ENCODE measurements at regions not wholly inside any gene's neighbourhood (a gene's known extent, or its start where the extent isn't known, plus 50 kb on each side); places are given as distances from the start of the nearest gene placed in this dataset.
"Not testable (repeated sequence)": the region's sequence is repeated elsewhere in the genome, so short reads cannot be mapped to it uniquely, and the experiment has no call there.

GRCh38 chr5:30152431-30152830 lies 1041.1 kb upstream of the CDH6 start:
- Histone ChIP-seq H3K79me1 (ENCODE audit: low read length) (no peaks in the 10 kb centered on the region), H4K91ac (ENCODE audit: low read depth, low read length) (no peak overlapping the region), H3K23ac (ENCODE audit: low read length) (no peak overlapping the region), H3K9ac (ENCODE audit: low read length) (no peak overlapping the region), H2BK5ac (ENCODE audit: low read depth, low read length, poor library complexity) (no peak overlapping the region), H3K18ac (ENCODE audit: low read length) (no peak overlapping the region), H3K14ac (ENCODE audit: low read length) (no peak overlapping the region), H3K4me2 (ENCODE audit: low read length) (no peak overlapping the region), H3K27me3 (ENCODE audit: insufficient read depth, low read length) (no peaks in the 10 kb centered on the region), H2BK120ac (ENCODE audit: insufficient read depth, low read length, poor library complexity) (no peak overlapping the region), H4K8ac (ENCODE audit: low read depth, low read length) (no peak overlapping the region), H2AFZ (ENCODE audit: insufficient read depth, low read length, poor library complexity) (no peak overlapping the region), H3K4me1 (ENCODE audit: control insufficient read depth in 1 of 2, insufficient read depth in 2 of 2, low read length in 2 of 2) (no peaks in the 10 kb centered on the region), H4K12ac (ENCODE audit: low read depth, low read length) (no peak overlapping the region), H3K36me3 (ENCODE audit: control insufficient read depth in 1 of 2, insufficient read depth in 2 of 2, low read length in 2 of 2) (no peaks in the 10 kb centered on the region), H3K79me2 (ENCODE audit: control insufficient read depth, insufficient read depth, low read length, poor library complexity) (no peaks in the 10 kb centered on the region), H3K27ac (ENCODE audit: low read depth, low read length) (no peak overlapping the region), H3K4me3 (ENCODE audit: low read depth, low read length) (no peak overlapping the region), H3K9me3 (ENCODE audit: insufficient read depth, low read depth, low read length) (no peaks in the 10 kb centered on the region), H2BK12ac (ENCODE audit: low read length) (no peak overlapping the region), H3K4ac (ENCODE audit: low read depth, low read length) (no peak overlapping the region), H2AK5ac (ENCODE audit: low read length) (no peak overlapping the region)
- WGBS (ENCODE audit: extremely low coverage, insufficient coverage, insufficient read length) = no CpG with 5 or more reads among the region's 1 CpG
- DNase-seq = no peak

- Histone ChIP-seq H3K9ac (ENCODE audit: low read length) (no peak overlapping the region), H3K23ac (ENCODE audit: low read length) (no peak overlapping the region), H3K4me3 (ENCODE audit: low read depth, low read length) (no peak overlapping the region), H3K27me3 (ENCODE audit: insufficient read depth, low read length) (no peaks in the 10 kb centered on the region), H2BK120ac (ENCODE audit: insufficient read depth, low read length, poor library complexity) (no peak overlapping the region), H3K4me2 (ENCODE audit: low read length) (no peak overlapping the region), H4K8ac (ENCODE audit: low read depth, low read length) (no peak overlapping the region), H3K4ac (ENCODE audit: low read depth, low read length) (no peak overlapping the region), H4K91ac (ENCODE audit: low read depth, low read length) (no peak overlapping the region), H3K79me2 (ENCODE audit: control insufficient read depth, insufficient read depth, low read length, poor library complexity) (no peaks in the 10 kb centered on the region), H3K18ac (ENCODE audit: low read length) (no peak overlapping the region), H3K36me3 (ENCODE audit: control insufficient read depth in 1 of 2, insufficient read depth in 2 of 2, low read length in 2 of 2) (no peaks in the 10 kb centered on the region), H2BK12ac (ENCODE audit: low read length) (no peak overlapping the region), H2AFZ (ENCODE audit: insufficient read depth, low read length, poor library complexity) (no peak overlapping the region), H3K9me3 (ENCODE audit: insufficient read depth, low read depth, low read length) (no peaks in the 10 kb centered on the region), H4K12ac (ENCODE audit: low read depth, low read length) (no peak overlapping the region), H3K79me1 (ENCODE audit: low read length) (no peaks in the 10 kb centered on the region), H2BK5ac (ENCODE audit: low read depth, low read length, poor library complexity) (no peak overlapping the region), H3K14ac (ENCODE audit: low read length) (no peak overlapping the region), H3K27ac (ENCODE audit: low read depth, low read length) (no peak overlapping the region), H2AK5ac (ENCODE audit: low read length) (no peak overlapping the region), H3K4me1 (ENCODE audit: control insufficient read depth in 1 of 2, insufficient read depth in 2 of 2, low read length in 2 of 2) (no peaks in the 10 kb centered on the region)
- DNase-seq = no peak
Observed at GRCh38 chr5:30150231-30150630, 1043.3 kb upstream of the CDH6 start.

GRCh38 chr5:30149526-30149925 lies 1044.0 kb upstream of the CDH6 start:
- Histone ChIP-seq H3K79me1 (ENCODE audit: low read length) (no peaks in the 10 kb centered on the region), H2AK5ac (ENCODE audit: low read length) (no peak overlapping the region), H2BK12ac (ENCODE audit: low read length) (no peak overlapping the region), H3K79me2 (ENCODE audit: control insufficient read depth, insufficient read depth, low read length, poor library complexity) (no peaks in the 10 kb centered on the region), H3K9me3 (ENCODE audit: insufficient read depth, low read depth, low read length) (no peaks in the 10 kb centered on the region), H3K4me2 (ENCODE audit: low read length) (no peak overlapping the region), H4K12ac (ENCODE audit: low read depth, low read length) (no peak overlapping the region), H3K14ac (ENCODE audit: low read length) (no peak overlapping the region), H2BK120ac (ENCODE audit: insufficient read depth, low read length, poor library complexity) (no peak overlapping the region), H3K4me3 (ENCODE audit: low read depth, low read length) (no peak overlapping the region), H3K27me3 (ENCODE audit: insufficient read depth, low read length) (no peaks in the 10 kb centered on the region), H4K91ac (ENCODE audit: low read depth, low read length) (no peak overlapping the region), H3K9ac (ENCODE audit: low read length) (no peak overlapping the region), H2BK5ac (ENCODE audit: low read depth, low read length, poor library complexity) (no peak overlapping the region), H3K4me1 (ENCODE audit: control insufficient read depth in 1 of 2, insufficient read depth in 2 of 2, low read length in 2 of 2) (no peaks in the 10 kb centered on the region), H4K8ac (ENCODE audit: low read depth, low read length) (no peak overlapping the region), H3K36me3 (ENCODE audit: control insufficient read depth in 1 of 2, insufficient read depth in 2 of 2, low read length in 2 of 2) (no peaks in the 10 kb centered on the region), H3K18ac (ENCODE audit: low read length) (no peak overlapping the region), H3K23ac (ENCODE audit: low read length) (no peak overlapping the region), H3K4ac (ENCODE audit: low read depth, low read length) (no peak overlapping the region), H3K27ac (ENCODE audit: low read depth, low read length) (no peak overlapping the region), H2AFZ (ENCODE audit: insufficient read depth, low read length, poor library complexity) (no peak overlapping the region)
- DNase-seq = no peak

GRCh38 chr5:30147976-30148375 lies 1045.5 kb upstream of the CDH6 start:
- no peaks in the 10 kb centered on the region for H3K9me3 ChIP-seq (ENCODE audit: insufficient read depth, low read depth, low read length)
- WGBS (ENCODE audit: extremely low coverage, insufficient coverage, insufficient read length) = no CpG with 5 or more reads among the region's 1 CpG
- H4K12ac ChIP-seq (ENCODE audit: low read depth, low read length) = no peak overlapping the region
- H3K79me1 ChIP-seq (ENCODE audit: low read length) = no peaks in the 10 kb centered on the region
- no peak overlapping the region for H2BK12ac ChIP-seq (ENCODE audit: low read length)
- no peak overlapping the region for H2BK5ac ChIP-seq (ENCODE audit: low read depth, low read length, poor library complexity)
- no peaks in the 10 kb centered on the region for H3K27me3 ChIP-seq (ENCODE audit: insufficient read depth, low read length)
- H3K4ac ChIP-seq (ENCODE audit: low read depth, low read length) = no peak overlapping the region
- no peak overlapping the region for H2BK120ac ChIP-seq (ENCODE audit: insufficient read depth, low read length, poor library complexity)
- no peak overlapping the region for H3K27ac ChIP-seq (ENCODE audit: low read depth, low read length)
- no peak for DNase-seq
- no peak overlapping the region for H2AK5ac ChIP-seq (ENCODE audit: low read length)
- no peaks in the 10 kb centered on the region for H3K4me1 ChIP-seq (ENCODE audit: control insufficient read depth in 1 of 2, insufficient read depth in 2 of 2, low read length in 2 of 2)
- no peak overlapping the region for H3K4me2 ChIP-seq (ENCODE audit: low read length)
- H4K8ac ChIP-seq (ENCODE audit: low read depth, low read length) = no peak overlapping the region
- H4K91ac ChIP-seq (ENCODE audit: low read depth, low read length) = no peak overlapping the region
- H3K36me3 ChIP-seq (ENCODE audit: control insufficient read depth in 1 of 2, insufficient read depth in 2 of 2, low read length in 2 of 2) = no peaks in the 10 kb centered on the region
- no peak overlapping the region for H3K18ac ChIP-seq (ENCODE audit: low read length)
- no peak overlapping the region for H3K9ac ChIP-seq (ENCODE audit: low read length)
- H3K4me3 ChIP-seq (ENCODE audit: low read depth, low read length) = no peak overlapping the region
- H2AFZ ChIP-seq (ENCODE audit: insufficient read depth, low read length, poor library complexity) = no peak overlapping the region
- no peak overlapping the region for H3K23ac ChIP-seq (ENCODE audit: low read length)
- H3K79me2 ChIP-seq (ENCODE audit: control insufficient read depth, insufficient read depth, low read length, poor library complexity) = no peaks in the 10 kb centered on the region
- no peak overlapping the region for H3K14ac ChIP-seq (ENCODE audit: low read length)

- H3K79me1 ChIP-seq (ENCODE audit: low read length); H3K4me3 ChIP-seq (ENCODE audit: low read depth, low read length); H3K18ac ChIP-seq (ENCODE audit: low read length); H4K91ac ChIP-seq (ENCODE audit: low read depth, low read length); H4K12ac ChIP-seq (ENCODE audit: low read depth, low read length); H3K27ac ChIP-seq (ENCODE audit: low read depth, low read length); H3K79me2 ChIP-seq (ENCODE audit: control insufficient read depth, insufficient read depth, low read length, poor library complexity); H3K14ac ChIP-seq (ENCODE audit: low read length); H4K8ac ChIP-seq (ENCODE audit: low read depth, low read length); DNase-seq; H2AK5ac ChIP-seq (ENCODE audit: low read length); H3K23ac ChIP-seq (ENCODE audit: low read length); H2AFZ ChIP-seq (ENCODE audit: insufficient read depth, low read length, poor library complexity); H3K9ac ChIP-seq (ENCODE audit: low read length); H2BK5ac ChIP-seq (ENCODE audit: low read depth, low read length, poor library complexity); H3K4ac ChIP-seq (ENCODE audit: low read depth, low read length); H3K36me3 ChIP-seq (ENCODE audit: control insufficient read depth in 1 of 2, insufficient read depth in 2 of 2, low read length in 2 of 2); H2BK120ac ChIP-seq (ENCODE audit: insufficient read depth, low read length, poor library complexity); H3K4me2 ChIP-seq (ENCODE audit: low read length); H2BK12ac ChIP-seq (ENCODE audit: low read length); H3K27me3 ChIP-seq (ENCODE audit: insufficient read depth, low read length); H3K9me3 ChIP-seq (ENCODE audit: insufficient read depth, low read depth, low read length); H3K4me1 ChIP-seq (ENCODE audit: control insufficient read depth in 1 of 2, insufficient read depth in 2 of 2, low read length in 2 of 2): not testable (repeated sequence)
- no CpG with 5 or more reads among the region's 4 CpGs for WGBS (ENCODE audit: extremely low coverage, insufficient coverage, insufficient read length)
Observed at GRCh38 chr5:30144059-30144458, 1049.4 kb upstream of the CDH6 start.
